Vagina (tissue), 2 donors: ENCODE measurements at regions not wholly inside any gene's neighbourhood (a gene's known extent, or its start where the extent isn't known, plus 50 kb on each side); places are given as distances from the start of the nearest gene placed in this dataset.

ENCODE experiments used
- DNase-seq, 2 donors: peaks; one replicate each; pipeline ENCODE4 v3.0.0-alpha.2; 2017; ENCODE audit errors: extremely low spot score in 2 of 2
- H3K27ac ChIP-seq: fragments of 200-600 bp; sonication (generic); one replicate; pipeline ENCODE4 v1.5.1; 2019
- H3K27me3 ChIP-seq: fragments of 200-600 bp; sonication (generic); one replicate; pipeline ENCODE4 v1.5.1; 2019
- H3K36me3 ChIP-seq, 2 donors: fragments of 200-600 bp; sonication (generic); one replicate each; pipeline ENCODE4 v1.5.1; 2017 to 2019
- H3K4me1 ChIP-seq: fragments of 200-600 bp; sonication (generic); one replicate; pipeline ENCODE4 v1.5.1; 2019
- H3K4me3 ChIP-seq, 2 donors: fragments of 200-600 bp; sonication (generic); 1 replicate in 1 of 2; 2 replicates in 1 of 2; pipeline ENCODE4 v1.5.1; 2016 to 2019
- H3K9me3 ChIP-seq: fragments of 200-600 bp; sonication (generic); one replicate; pipeline ENCODE4 v1.5.1; 2019
- POLR2A ChIP-seq, 2 donors: fragments of 450-650 bp; IDR thresholded peaks; one replicate each; pipeline ENCODE4 v1.6.1; 2017; ENCODE audit warnings: antibody characterized with exemption in 2 of 2, mild to moderate bottlenecking in 2 of 2, moderate library complexity in 2 of 2
- POLR2AphosphoS5 ChIP-seq, 2 donors: sonication (generic); formaldehyde crosslinking; IDR thresholded peaks; one replicate each; pipeline ENCODE4 v1.9.0; 2017; ENCODE audit warnings: antibody characterized with exemption in 2 of 2, mild to moderate bottlenecking in 2 of 2, low read depth in 1 of 2; ENCODE audit not compliant: insufficient read depth in 1 of 2
- intact Hi-C: fragments of 100-400 bp; cut with DNase I; formaldehyde crosslinking; loops from one replicate; pipeline ENCODE4 v1.15.1; 2023
- TF ChIP-seq, protein P1 (sequence below), 3 experiments: fragments of 450-650 bp in 2 of 3; fragments of 200-600 bp in 1 of 3; sonication (generic) in 1 of 3; IDR thresholded peaks; one replicate each; pipeline ENCODE4 v1.5.1; 2017 to 2019; ENCODE audit warnings: antibody characterized with exemption in 3 of 3, mild to moderate bottlenecking in 2 of 3, moderate library complexity in 2 of 3

DNA sequence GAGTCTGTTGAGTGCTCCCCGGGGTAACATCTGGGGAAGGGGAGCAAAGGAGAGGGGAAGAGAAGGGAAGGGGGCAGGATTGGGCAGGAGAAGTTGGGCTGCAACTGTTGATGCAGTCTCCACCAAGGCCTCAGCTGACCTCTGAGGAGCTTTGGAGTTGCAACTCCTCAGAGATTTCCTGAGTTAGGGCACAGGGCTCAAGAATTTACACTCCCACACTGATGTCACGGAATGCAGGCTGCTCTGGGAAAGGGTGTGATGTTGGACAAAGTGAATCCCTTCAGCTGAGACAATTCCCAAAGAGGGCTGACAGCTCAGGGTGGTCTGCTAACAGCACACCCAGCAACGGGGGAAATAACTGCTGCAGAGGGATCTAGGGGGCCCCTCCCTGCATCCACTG is 295.6 kb downstream of the PCNX1 start:
- intact Hi-C loops = no loop called here

DNA sequence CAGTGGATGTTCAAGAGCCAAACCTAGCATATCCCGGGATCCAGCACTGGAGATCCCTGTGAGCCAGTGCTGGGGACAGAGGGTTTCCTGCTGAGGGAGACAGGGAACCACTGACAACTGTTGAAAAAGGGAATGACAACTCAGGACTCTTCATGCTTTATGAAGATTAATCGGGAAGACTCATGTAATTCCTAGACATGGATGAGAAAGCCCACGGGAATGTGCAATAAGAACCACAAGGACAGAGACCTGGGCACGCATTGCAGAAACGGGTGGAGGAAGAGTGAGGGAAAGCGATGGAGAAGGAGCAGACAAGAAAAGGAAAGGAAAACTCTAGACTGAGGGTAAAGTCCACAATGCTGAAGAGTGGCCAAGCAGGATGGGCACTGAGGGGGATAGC is 296.0 kb downstream of the PCNX1 start:
- intact Hi-C loops = no loop called here
- no peaks in the 10 kb centered on the region for H3K27me3 ChIP-seq
- no peak overlapping the region for H3K27ac ChIP-seq
- no peaks in the 10 kb centered on the region for H3K4me1 ChIP-seq
- TF ChIP-seq, protein P1, sequence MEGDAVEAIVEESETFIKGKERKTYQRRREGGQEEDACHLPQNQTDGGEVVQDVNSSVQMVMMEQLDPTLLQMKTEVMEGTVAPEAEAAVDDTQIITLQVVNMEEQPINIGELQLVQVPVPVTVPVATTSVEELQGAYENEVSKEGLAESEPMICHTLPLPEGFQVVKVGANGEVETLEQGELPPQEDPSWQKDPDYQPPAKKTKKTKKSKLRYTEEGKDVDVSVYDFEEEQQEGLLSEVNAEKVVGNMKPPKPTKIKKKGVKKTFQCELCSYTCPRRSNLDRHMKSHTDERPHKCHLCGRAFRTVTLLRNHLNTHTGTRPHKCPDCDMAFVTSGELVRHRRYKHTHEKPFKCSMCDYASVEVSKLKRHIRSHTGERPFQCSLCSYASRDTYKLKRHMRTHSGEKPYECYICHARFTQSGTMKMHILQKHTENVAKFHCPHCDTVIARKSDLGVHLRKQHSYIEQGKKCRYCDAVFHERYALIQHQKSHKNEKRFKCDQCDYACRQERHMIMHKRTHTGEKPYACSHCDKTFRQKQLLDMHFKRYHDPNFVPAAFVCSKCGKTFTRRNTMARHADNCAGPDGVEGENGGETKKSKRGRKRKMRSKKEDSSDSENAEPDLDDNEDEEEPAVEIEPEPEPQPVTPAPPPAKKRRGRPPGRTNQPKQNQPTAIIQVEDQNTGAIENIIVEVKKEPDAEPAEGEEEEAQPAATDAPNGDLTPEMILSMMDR (IDR thresholded peaks at IDR 0.05) = no peak
- TF ChIP-seq POLR2A (IDR thresholded peaks at IDR 0.05) (no peak), POLR2AphosphoS5 (IDR thresholded peaks at IDR 0.05; ENCODE audit: insufficient read depth in 1 of 2, low read depth in 1 of 2) (no peak)
- H3K36me3 ChIP-seq = no peaks in the 10 kb centered on the region
- no peaks in the 10 kb centered on the region for H3K9me3 ChIP-seq
- no peak overlapping the region for H3K4me3 ChIP-seq
- DNase-seq = no peak

More for the DNA sequence above, 295.6 kb downstream of the PCNX1 start:
- no peak overlapping the region for H3K4me3 ChIP-seq
- H3K27me3 ChIP-seq = no peaks in the 10 kb centered on the region
- no peak for DNase-seq
- H3K4me1 ChIP-seq = no peaks in the 10 kb centered on the region
- TF ChIP-seq, protein P1 (IDR thresholded peaks at IDR 0.05) = no peak
- TF ChIP-seq POLR2A (IDR thresholded peaks at IDR 0.05) = no peak
- no peak for TF ChIP-seq POLR2AphosphoS5 (IDR thresholded peaks at IDR 0.05; ENCODE audit: insufficient read depth in 1 of 2, low read depth in 1 of 2)
- no peak overlapping the region for H3K27ac ChIP-seq
- no peaks in the 10 kb centered on the region for H3K9me3 ChIP-seq
- H3K36me3 ChIP-seq = no peaks in the 10 kb centered on the region

DNA sequence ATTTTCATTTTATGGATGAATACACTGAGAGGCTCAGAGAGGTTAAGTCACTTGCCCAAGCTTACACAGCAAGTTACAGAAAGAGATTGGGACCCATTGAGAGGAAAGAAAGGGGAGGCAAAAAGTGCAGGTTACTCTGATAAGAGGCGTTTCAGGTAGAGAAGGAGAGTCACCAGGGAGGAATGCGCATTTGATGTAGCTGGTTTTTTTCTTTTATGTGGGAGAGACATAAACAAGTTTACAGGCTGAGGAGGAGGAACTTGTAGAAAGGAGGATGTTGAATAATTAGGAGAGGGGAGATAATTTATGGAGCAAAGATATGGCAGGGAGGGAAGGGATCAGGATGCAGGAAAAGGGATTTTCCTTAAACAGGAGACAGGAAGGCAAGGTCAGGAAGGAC is 297.0 kb downstream of the PCNX1 start:
- intact Hi-C loops = no loop called here
- Histone ChIP-seq H3K9me3 (no peaks in the 10 kb centered on the region), H3K4me3 (no peak overlapping the region), H3K36me3 (no peaks in the 10 kb centered on the region), H3K27me3 (no peaks in the 10 kb centered on the region), H3K27ac (no peak overlapping the region), H3K4me1 (no peaks in the 10 kb centered on the region)
- DNase-seq = no peak
- TF ChIP-seq, protein P1 (IDR thresholded peaks at IDR 0.05) = no peak
- no peak for TF ChIP-seq POLR2AphosphoS5 (IDR thresholded peaks at IDR 0.05; ENCODE audit: insufficient read depth in 1 of 2, low read depth in 1 of 2)
- TF ChIP-seq POLR2A (IDR thresholded peaks at IDR 0.05) = no peak

DNA sequence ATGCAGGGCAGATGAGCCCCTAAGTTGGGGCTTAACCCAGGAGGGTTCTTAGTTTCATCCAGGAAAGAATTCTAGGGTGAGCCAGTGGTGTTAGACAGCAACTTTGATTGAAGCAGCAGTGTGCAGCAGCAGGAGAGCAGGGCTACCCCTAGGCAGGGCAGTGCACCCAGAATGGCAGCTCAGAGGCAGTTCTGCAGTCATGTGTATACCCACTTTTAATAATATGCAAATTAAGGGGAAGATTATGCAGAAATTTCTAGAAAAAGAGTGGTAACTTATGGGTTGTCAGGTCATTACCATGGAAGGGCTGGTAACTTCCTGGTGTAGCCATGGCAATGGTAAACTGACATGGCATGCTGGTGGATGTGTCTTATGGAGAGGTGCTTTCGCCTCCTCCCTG is 297.5 kb downstream of the PCNX1 start:
- DNase-seq = no peak
- TF ChIP-seq POLR2A (IDR thresholded peaks at IDR 0.05) (no peak), POLR2AphosphoS5 (IDR thresholded peaks at IDR 0.05; ENCODE audit: insufficient read depth in 1 of 2, low read depth in 1 of 2) (no peak)
- TF ChIP-seq, protein P1 (IDR thresholded peaks at IDR 0.05) = no peak
- no peaks in the 10 kb centered on the region for H3K4me1 ChIP-seq
- H3K27ac ChIP-seq = no peak overlapping the region
- H3K27me3 ChIP-seq = no peaks in the 10 kb centered on the region
- intact Hi-C loops = no loop called here
- H3K4me3 ChIP-seq = no peak overlapping the region
- H3K36me3 ChIP-seq = no peaks in the 10 kb centered on the region
- H3K9me3 ChIP-seq = no peaks in the 10 kb centered on the region

DNA sequence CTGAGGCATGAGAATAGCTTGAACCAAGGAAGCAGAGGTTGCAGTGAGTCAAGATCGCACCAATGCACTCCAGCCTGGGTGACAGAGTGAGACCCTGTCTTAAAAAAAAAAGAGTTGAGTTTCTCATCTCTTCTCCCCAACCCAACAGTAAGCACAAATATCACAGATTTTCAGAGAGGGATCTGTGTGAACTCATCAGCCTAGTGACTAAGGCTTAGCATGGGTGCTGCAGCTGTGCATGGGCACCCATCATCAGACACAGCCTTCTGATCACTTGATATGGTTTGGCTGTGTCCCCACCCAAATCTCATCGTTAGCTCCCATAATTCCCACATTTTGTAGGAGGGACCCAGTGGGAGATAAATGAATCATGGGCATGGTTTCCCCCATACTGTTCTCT is 298.9 kb downstream of the PCNX1 start:
- Histone ChIP-seq H3K4me3 (no peak overlapping the region), H3K4me1 (no peaks in the 10 kb centered on the region), H3K27me3 (no peaks in the 10 kb centered on the region), H3K27ac (no peak overlapping the region), H3K36me3 (no peaks in the 10 kb centered on the region), H3K9me3 (no peaks in the 10 kb centered on the region)
- intact Hi-C loops = no loop called here
- no peak for DNase-seq
- TF ChIP-seq POLR2AphosphoS5 (IDR thresholded peaks at IDR 0.05; ENCODE audit: insufficient read depth in 1 of 2, low read depth in 1 of 2) (no peak), POLR2A (IDR thresholded peaks at IDR 0.05) (no peak)
- TF ChIP-seq, protein P1 (IDR thresholded peaks at IDR 0.05) = no peak
